Kidney epithelial cell (primary cell): ENCODE measurements at regions not wholly inside any gene's neighbourhood (a gene's known extent, or its start where the extent isn't known, plus 50 kb on each side); places are given as distances from the start of the nearest gene placed in this dataset.

ENCODE experiments used
- DNase-seq: peaks from one replicate; pipeline ENCODE4 v3.0.0-alpha.2; 2010; ENCODE audit warnings: low read depth
- H3K27me3 ChIP-seq: 2 replicates; pipeline ENCODE4 v1.6.0; 2011; ENCODE audit warnings: low read length; ENCODE audit not compliant: control insufficient read depth, insufficient read depth
- H3K36me3 ChIP-seq: 2 replicates; pipeline ENCODE4 v1.5.1; 2011; ENCODE audit warnings: low read length; ENCODE audit not compliant: control insufficient read depth, insufficient read depth
- H3K4me3 ChIP-seq: 2 replicates; pipeline ENCODE4 v1.5.1; 2011; ENCODE audit warnings: low read depth, mild to moderate bottlenecking, control low read depth, low read length
- TF ChIP-seq, protein P1 (sequence below): IDR thresholded peaks from 2 replicates; pipeline ENCODE4 v1.5.1; 2011; ENCODE audit warnings: mild to moderate bottlenecking, moderate library complexity, low read length, control low read depth, inconsistent platforms; ENCODE audit not compliant: insufficient read depth, poor library complexity, severe bottlenecking

DNA sequence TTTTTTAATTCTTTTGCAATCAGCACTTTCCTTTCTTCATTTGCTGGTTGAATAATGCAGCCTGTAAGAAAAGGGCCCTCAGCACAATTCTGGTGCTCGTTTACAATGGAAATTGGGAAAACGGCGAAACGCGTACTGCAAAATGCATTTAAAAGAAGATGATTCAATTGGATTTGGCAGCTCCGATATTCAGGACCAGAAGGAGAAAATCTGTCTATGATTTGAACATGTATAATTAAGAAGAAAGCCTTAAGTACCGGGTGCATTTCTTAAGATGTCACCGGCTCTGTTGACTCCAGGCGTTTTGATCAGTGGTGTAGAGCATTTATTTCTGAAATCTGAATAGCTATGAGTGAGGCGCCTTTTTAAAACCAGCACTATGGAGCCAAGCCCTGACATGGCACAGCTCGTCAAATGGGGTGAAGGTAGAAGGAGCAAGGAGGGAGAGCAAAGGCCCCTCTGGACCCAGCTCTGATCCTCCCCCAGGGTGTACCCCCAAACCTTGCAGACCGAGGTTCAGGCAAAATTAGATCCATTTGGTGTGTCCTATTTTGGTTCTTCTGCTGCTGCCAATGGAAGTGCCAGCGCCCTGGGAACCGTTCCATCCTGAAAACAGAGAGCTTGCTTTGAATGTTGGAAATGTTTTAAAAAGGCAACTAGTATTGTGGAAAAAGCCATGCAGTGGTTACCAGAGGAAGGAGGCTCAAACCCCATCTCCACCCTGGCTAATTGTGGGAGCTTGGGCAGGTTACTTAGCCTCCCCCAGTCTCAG, 161.4 kb upstream of the RPL38 start:
- DNase-seq = no peak

DNA sequence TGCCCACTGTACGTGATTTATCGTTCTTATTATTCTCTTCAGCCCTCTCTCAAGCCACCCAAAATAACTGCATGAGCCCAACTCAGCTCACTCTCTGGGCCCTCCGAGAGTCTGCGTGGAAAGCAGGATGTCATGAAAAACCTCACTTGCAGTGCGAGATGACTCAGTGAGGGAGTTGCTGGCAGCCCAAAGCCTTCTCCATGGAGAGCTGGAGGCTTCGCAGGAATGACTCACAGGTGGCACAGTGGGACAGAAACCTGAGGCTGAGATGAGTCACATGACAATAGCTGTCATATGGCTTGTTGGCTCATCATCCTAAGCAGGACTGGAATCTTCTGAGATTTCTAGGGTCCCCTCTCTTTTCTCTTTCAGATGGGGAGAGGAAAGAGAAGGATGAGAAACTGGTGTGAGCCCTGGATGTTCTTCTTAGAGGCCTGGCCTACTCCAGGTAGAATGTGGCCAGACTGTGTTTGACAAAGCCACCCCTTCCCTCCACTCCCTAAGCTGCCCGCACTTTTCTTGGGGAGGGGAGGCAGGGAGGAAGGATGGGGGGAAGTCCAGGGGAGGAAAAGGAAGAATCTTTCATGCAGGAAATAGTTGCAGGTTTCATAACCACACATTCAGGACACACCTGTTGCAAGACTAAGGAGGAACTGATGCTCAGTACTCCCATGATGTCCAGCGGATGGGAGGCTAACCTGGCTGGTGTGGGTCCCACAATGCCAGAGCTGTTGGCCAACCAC, 160.6 kb upstream of the RPL38 start:
- TF ChIP-seq, protein P1, sequence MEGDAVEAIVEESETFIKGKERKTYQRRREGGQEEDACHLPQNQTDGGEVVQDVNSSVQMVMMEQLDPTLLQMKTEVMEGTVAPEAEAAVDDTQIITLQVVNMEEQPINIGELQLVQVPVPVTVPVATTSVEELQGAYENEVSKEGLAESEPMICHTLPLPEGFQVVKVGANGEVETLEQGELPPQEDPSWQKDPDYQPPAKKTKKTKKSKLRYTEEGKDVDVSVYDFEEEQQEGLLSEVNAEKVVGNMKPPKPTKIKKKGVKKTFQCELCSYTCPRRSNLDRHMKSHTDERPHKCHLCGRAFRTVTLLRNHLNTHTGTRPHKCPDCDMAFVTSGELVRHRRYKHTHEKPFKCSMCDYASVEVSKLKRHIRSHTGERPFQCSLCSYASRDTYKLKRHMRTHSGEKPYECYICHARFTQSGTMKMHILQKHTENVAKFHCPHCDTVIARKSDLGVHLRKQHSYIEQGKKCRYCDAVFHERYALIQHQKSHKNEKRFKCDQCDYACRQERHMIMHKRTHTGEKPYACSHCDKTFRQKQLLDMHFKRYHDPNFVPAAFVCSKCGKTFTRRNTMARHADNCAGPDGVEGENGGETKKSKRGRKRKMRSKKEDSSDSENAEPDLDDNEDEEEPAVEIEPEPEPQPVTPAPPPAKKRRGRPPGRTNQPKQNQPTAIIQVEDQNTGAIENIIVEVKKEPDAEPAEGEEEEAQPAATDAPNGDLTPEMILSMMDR = no peak
- Histone ChIP-seq H3K4me3 (no peak overlapping the region), H3K36me3 (no peaks in the 10 kb centered on the region), H3K27me3 (no peaks in the 10 kb centered on the region)
- DNase-seq = peak; percentile 48

More for the DNA sequence above, 161.4 kb upstream of the RPL38 start:
- no peaks in the 10 kb centered on the region for H3K36me3 ChIP-seq
- no peaks in the 10 kb centered on the region for H3K27me3 ChIP-seq
- no peak overlapping the region for H3K4me3 ChIP-seq
- TF ChIP-seq, protein P1 = no peak

DNA sequence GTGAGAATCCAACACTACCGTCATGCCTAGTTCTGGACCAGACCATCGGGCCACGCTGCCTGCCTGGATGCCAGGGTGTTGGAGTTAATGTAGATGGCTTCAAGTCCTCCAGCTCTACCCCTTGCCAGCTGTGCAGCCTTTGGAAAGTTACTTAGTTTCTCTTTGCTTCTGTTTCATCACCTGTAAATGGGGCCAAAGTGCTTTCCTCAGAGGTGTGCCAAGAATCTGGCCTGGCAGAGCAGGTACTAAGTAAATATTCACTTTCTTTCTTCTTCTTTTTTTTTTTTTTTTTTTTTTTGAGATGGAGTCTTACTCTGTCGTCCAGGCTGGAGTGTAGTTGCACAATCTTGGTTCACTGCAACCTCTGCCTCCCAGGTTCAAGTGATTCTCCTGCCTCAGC, 159.5 kb upstream of the RPL38 start:
- TF ChIP-seq, protein P1 = no peak
- peaks cover 8% of the 10 kb centered on the region for H3K27me3 ChIP-seq
- H3K4me3 ChIP-seq = no peak overlapping the region
- no peaks in the 10 kb centered on the region for H3K36me3 ChIP-seq
- no peak for DNase-seq

DNA sequence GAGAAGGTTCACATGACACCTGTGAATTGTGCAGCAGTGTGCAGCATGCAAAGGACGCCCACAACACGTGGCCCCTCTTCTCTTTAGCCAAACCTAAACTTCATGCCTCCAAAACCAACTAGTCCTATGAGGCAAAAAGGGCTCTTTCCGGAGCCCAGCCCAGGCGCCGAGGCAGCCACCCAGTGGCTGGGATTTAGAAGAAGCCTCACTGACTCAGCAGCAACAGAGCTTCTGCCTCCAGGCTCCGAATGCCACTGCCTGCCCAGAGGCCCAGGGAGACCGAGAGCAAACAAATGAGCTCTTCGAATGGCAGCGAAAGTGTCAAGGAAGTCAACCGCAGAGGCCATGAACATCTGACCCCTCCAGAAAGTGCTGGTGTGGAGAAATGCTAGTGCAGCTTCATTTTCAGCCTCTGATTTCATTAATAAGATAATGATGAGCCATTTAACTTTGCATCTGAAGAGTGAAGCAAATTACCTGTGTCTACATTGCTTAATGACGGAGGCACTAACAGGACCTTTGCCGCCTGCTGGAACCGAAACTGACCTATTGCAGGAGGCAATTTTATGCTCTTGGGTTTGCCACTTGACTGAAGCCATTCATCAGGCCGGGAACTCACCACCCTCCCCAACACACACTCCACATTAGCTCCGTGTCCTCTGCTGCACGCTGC, 157.7 kb upstream of the RPL38 start:
- TF ChIP-seq, protein P1 = no peak
- H3K27me3 ChIP-seq = peaks cover 26% of the 10 kb centered on the region
- no peak for DNase-seq
- no peaks in the 10 kb centered on the region for H3K36me3 ChIP-seq
- H3K4me3 ChIP-seq = no peak overlapping the region

DNA sequence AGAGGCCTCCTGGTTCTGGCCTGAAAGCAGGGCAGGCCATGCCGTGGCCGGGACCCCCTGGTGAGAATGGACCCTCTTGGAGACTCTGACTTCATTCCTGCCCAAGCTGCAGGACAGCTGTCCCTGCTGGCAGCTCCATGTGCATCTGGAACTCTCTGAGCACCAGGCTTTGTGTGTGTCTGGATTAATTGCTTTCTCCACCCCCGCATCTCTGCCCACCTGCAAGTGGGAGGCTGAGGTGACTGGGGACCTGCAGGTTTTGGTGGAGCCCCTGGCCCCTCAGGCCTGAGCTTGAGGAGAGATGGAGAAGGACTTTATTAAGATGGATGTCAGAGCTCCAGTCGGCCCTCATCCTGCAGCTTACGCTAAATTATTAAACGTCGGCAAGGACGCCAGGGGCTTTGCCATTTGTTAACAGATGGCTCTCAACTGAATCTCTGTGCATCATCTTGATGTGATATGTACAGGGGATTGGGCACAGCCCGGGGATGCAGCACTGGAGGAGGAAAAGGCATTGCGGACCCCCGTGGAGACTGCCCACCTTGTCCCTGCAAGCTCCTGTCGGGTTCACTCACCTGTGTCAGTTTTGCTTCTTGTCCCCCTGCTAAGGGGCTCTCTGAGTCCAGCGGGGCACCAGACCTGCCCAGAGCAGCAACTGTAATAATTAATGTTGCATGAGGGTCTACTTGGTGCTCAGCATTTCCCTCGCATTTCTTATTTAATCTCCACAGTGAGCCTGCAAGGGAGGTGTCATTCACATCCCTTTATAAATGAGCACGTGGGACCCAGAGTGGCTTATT, 154.1 kb upstream of the RPL38 start:
- no peak overlapping the region for H3K4me3 ChIP-seq
- TF ChIP-seq, protein P1 = no peak
- H3K36me3 ChIP-seq = no peaks in the 10 kb centered on the region
- DNase-seq = no peak
- H3K27me3 ChIP-seq = peaks cover 26% of the 10 kb centered on the region
